Panc1 (cell line): ENCODE measurements at regions not wholly inside any gene's neighbourhood (a gene's known extent, or its start where the extent isn't known, plus 50 kb on each side); places are given as distances from the start of the nearest gene placed in this dataset.

Source experiments
- ATAC-seq: fragments of 200-7000 bp; cut with Tn5 transposase; 2 replicates; pipeline ENCODE4 v1.9.1; 2020; ENCODE audit warnings: mild to moderate bottlenecking, moderate library complexity
- BruUV-seq: library from RNA; stranded (reverse); fragments of 400-500 nt; replicated peaks from 2 replicates; lab custom pipeline; 2021; lab: Mats Ljungman, UMichigan
- CTCF ChIA-PET: fragments of 300-600 bp; sonication (Branson Sonifier 250); formaldehyde crosslinking; loops from one replicate; lab custom pipeline; 2022; ENCODE audit warnings: antibody characterized with exemption; lab: Charles Lee
- POLR2A ChIA-PET: fragments of 300-600 bp; sonication (Branson Sonifier 250); formaldehyde crosslinking; loops from one replicate; lab custom pipeline; 2022; ENCODE audit warnings: antibody characterized with exemption; lab: Charles Lee
- DNase-seq: peaks from one replicate; pipeline ENCODE4 v3.0.0-alpha.2; 2010; ENCODE audit warnings: low read depth, low spot score
- H3K27ac ChIP-seq: 2 replicates; pipeline ENCODE4 v1.5.1; 2011; ENCODE audit warnings: mild to moderate bottlenecking, low read length, inconsistent platforms
- H3K27me3 ChIP-seq: fragments of 200-500 bp; sonication (Bioruptor generic); 2 replicates; pipeline ENCODE4 v1.6.0; 2014; ENCODE audit warnings: low read length, inconsistent platforms; ENCODE audit not compliant: control insufficient read depth, insufficient read depth
- H3K36me3 ChIP-seq: fragments of 200-500 bp; sonication (Bioruptor generic); 2 replicates; pipeline ENCODE4 v1.5.1; 2014; ENCODE audit warnings: inconsistent platforms, mild to moderate bottlenecking, low read length, moderate library complexity; ENCODE audit not compliant: control insufficient read depth, insufficient read depth
- H3K4me1 ChIP-seq: 2 replicates; pipeline ENCODE4 v1.5.1; 2011; ENCODE audit warnings: inconsistent platforms, mild to moderate bottlenecking, low read length, moderate library complexity; ENCODE audit not compliant: control insufficient read depth, insufficient read depth
- H3K4me3 ChIP-seq, 2 experiments: 2 replicates each; pipeline ENCODE4 v1.5.1; 2011 to 2012; ENCODE audit warnings: low read depth in 2 of 2, low read length in 2 of 2, mild to moderate bottlenecking in 2 of 2, inconsistent platforms in 1 of 2, moderate library complexity in 1 of 2
- H3K9me3 ChIP-seq: fragments of 200-500 bp; sonication (Bioruptor generic); 2 replicates; pipeline ENCODE4 v1.5.1; 2014; ENCODE audit warnings: low read depth, mild to moderate bottlenecking, inconsistent platforms, low read length, moderate library complexity; ENCODE audit not compliant: control insufficient read depth, insufficient read depth
- POLR2AphosphoS5 ChIP-seq: IDR thresholded peaks from 2 replicates; pipeline ENCODE4 v1.6.1; 2012; ENCODE audit warnings: mild to moderate bottlenecking, low read depth, low read length, moderate library complexity
- SIN3A ChIP-seq: IDR thresholded peaks from 2 replicates; pipeline ENCODE4 v1.6.1; 2012; ENCODE audit warnings: low read depth, mild to moderate bottlenecking, low read length, moderate library complexity, borderline replicate concordance; ENCODE audit not compliant: insufficient read depth
- TCF7L2 ChIP-seq: IDR thresholded peaks from 2 replicates; pipeline ENCODE4 v1.6.1; 2011; ENCODE audit warnings: mild to moderate bottlenecking, low read depth, low read length, inconsistent platforms
- in situ Hi-C: cut with HindIII; loops from 2 replicates; pipeline ENCODE4 v1.10.0; 2016; ENCODE audit warnings: low sequenced_read_pairs, low pct_unique_long_range_greater_than_20kb
- intact Hi-C: fragments of 100-400 bp; cut with micrococcal nuclease; formaldehyde crosslinking; loops from one replicate; pipeline ENCODE4 v1.10.0; 2022; ENCODE audit not compliant: unreplicated experiment
- TF ChIP-seq, protein P1 (sequence below): fragments of 450-650 bp; IDR thresholded peaks from 2 replicates; pipeline ENCODE4 v1.5.1; 2017; ENCODE audit warnings: mild to moderate bottlenecking
- TF ChIP-seq, protein P2 (sequence below), 2 experiments: IDR thresholded peaks; 2 replicates each; pipeline ENCODE4 v1.6.1; 2011 to 2012; ENCODE audit warnings: low read depth in 2 of 2, control low read depth in 1 of 2, low read length in 1 of 2, mild to moderate bottlenecking in 1 of 2, moderate library complexity in 1 of 2; ENCODE audit not compliant: insufficient read depth in 1 of 2

DNA sequence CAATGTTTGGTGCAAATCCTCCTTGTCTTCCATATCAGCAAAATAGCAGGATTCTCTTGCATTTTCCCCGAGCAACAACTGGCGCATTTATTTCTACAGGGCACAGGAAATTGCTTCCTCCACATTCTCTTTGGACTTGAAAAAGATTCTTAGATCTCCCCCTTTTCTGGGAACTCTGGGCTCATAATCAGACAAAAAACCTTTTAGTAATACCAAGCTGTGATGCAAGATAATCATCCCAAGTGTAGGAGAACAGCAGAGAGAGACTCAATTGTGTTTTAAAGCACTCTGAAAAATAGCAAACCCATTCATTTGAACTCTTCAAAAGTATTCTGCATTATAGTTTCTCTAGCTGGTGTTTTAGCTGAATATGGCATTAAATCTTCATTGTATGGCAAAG, 419.6 kb upstream of the NPVF start:
- no peaks in the 10 kb centered on the region for H3K36me3 ChIP-seq
- ChIA-PET CTCF (no interaction called here), POLR2A (no interaction called here)
- DNase-seq (no peak), ATAC-seq (no peak)
- 0 out of 2 replicates have a peak, but pooled peaks cover 2% of the 10 kb centered on the region for H3K27me3 ChIP-seq
- intact Hi-C loops: no loop called here
- no peak overlapping the region for H3K4me3 ChIP-seq
- H3K27ac ChIP-seq: no peak overlapping the region
- no TSS peak for BruUV-seq
- TF ChIP-seq POLR2AphosphoS5 (no peak), SIN3A (no peak), TCF7L2 (no peak)
- TF ChIP-seq, protein P1, sequence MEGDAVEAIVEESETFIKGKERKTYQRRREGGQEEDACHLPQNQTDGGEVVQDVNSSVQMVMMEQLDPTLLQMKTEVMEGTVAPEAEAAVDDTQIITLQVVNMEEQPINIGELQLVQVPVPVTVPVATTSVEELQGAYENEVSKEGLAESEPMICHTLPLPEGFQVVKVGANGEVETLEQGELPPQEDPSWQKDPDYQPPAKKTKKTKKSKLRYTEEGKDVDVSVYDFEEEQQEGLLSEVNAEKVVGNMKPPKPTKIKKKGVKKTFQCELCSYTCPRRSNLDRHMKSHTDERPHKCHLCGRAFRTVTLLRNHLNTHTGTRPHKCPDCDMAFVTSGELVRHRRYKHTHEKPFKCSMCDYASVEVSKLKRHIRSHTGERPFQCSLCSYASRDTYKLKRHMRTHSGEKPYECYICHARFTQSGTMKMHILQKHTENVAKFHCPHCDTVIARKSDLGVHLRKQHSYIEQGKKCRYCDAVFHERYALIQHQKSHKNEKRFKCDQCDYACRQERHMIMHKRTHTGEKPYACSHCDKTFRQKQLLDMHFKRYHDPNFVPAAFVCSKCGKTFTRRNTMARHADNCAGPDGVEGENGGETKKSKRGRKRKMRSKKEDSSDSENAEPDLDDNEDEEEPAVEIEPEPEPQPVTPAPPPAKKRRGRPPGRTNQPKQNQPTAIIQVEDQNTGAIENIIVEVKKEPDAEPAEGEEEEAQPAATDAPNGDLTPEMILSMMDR: no peak
- TF ChIP-seq, protein P2, sequence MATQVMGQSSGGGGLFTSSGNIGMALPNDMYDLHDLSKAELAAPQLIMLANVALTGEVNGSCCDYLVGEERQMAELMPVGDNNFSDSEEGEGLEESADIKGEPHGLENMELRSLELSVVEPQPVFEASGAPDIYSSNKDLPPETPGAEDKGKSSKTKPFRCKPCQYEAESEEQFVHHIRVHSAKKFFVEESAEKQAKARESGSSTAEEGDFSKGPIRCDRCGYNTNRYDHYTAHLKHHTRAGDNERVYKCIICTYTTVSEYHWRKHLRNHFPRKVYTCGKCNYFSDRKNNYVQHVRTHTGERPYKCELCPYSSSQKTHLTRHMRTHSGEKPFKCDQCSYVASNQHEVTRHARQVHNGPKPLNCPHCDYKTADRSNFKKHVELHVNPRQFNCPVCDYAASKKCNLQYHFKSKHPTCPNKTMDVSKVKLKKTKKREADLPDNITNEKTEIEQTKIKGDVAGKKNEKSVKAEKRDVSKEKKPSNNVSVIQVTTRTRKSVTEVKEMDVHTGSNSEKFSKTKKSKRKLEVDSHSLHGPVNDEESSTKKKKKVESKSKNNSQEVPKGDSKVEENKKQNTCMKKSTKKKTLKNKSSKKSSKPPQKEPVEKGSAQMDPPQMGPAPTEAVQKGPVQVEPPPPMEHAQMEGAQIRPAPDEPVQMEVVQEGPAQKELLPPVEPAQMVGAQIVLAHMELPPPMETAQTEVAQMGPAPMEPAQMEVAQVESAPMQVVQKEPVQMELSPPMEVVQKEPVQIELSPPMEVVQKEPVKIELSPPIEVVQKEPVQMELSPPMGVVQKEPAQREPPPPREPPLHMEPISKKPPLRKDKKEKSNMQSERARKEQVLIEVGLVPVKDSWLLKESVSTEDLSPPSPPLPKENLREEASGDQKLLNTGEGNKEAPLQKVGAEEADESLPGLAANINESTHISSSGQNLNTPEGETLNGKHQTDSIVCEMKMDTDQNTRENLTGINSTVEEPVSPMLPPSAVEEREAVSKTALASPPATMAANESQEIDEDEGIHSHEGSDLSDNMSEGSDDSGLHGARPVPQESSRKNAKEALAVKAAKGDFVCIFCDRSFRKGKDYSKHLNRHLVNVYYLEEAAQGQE (IDR thresholded peaks at IDR 0.05; ENCODE audit: insufficient read depth in 1 of 2, low read depth in 2 of 2, low read length in 1 of 2): no peak
- in situ Hi-C loops: no loop called here
- H3K4me1 ChIP-seq: no peaks in the 10 kb centered on the region
- H3K9me3 ChIP-seq: no peaks in the 10 kb centered on the region

DNA sequence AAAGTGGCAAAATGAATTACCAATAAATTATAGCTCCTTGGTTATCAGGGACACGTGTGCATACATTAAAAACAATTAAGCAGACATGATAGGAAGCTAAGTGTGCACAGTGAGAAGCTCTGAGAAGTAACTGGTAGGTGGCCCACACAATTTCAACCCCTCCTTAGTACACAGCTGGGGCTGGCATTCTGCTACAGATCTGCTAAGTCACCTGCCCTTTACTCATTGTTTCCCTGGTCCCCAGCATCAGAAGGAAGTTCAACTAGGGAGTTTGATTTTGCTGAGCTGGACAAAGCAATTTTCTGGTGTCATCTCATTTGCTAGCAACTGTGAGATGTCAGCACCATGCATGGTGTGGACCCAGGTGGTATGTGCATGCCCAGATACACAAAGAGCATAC, 424.1 kb upstream of the NPVF start:
- POLR2A ChIA-PET: no interaction called here
- BruUV-seq: no TSS peak
- H3K4me1 ChIP-seq: no peaks in the 10 kb centered on the region

More for the DNA sequence above, 424.1 kb upstream of the NPVF start:
- Histone ChIP-seq H3K4me3 (no peak overlapping the region), H3K27me3 (peaks cover 8% of the 10 kb centered on the region; the same call in 1 of the 2 replicates), H3K27ac (no peak overlapping the region), H3K9me3 (no peaks in the 10 kb centered on the region), H3K36me3 (no peaks in the 10 kb centered on the region)
- intact Hi-C loops: no loop called here
- TF ChIP-seq, protein P1: no peak
- TF ChIP-seq SIN3A: no peak
- no peak for TF ChIP-seq TCF7L2
- TF ChIP-seq POLR2AphosphoS5: no peak
- TF ChIP-seq, protein P2 (IDR thresholded peaks at IDR 0.05; ENCODE audit: insufficient read depth in 1 of 2, low read depth in 2 of 2, low read length in 1 of 2): no peak
- ATAC-seq (no peak), DNase-seq (no peak)
- in situ Hi-C loops: no loop called here
- CTCF ChIA-PET: no interaction called here
